IMR-90 (cell line): ENCODE measurements at regions not wholly inside any gene's neighbourhood (a gene's known extent, or its start where the extent isn't known, plus 50 kb on each side); places are given as distances from the start of the nearest gene placed in this dataset.

Experiments
- ATAC-seq: fragments of 200-7000 bp; cut with Tn5 transposase; 2 replicates; pipeline ENCODE4 v1.9.1; 2020; ENCODE audit warnings: low read depth, mild to moderate bottlenecking, moderate library complexity
- BruUV-seq: library from RNA; stranded (reverse); fragments of 400-500 nt; replicated peaks from 2 replicates; lab custom pipeline; 2021; lab: Mats Ljungman, UMichigan
- CTCF ChIA-PET: fragments of 300-600 bp; formaldehyde crosslinking; extraction: SDS; loops from one replicate; lab custom pipeline; 2021; ENCODE audit warnings: antibody characterized with exemption; lab: Yijun Ruan, JAX
- POLR2A ChIA-PET: fragments of 300-600 bp; sonication (Branson Sonifier 250); formaldehyde crosslinking; loops from one replicate; lab custom pipeline; 2022; ENCODE audit warnings: antibody characterized with exemption; ENCODE audit not compliant: unreplicated experiment; lab: Charles Lee
- DNase-seq: peaks from one replicate; pipeline ENCODE4 v3.0.0; 2013
- H2AFZ ChIP-seq: replicated peaks from 2 replicates; pipeline ENCODE3; 2013; ENCODE audit warnings: low read length, mild to moderate bottlenecking; ENCODE audit not compliant: poor library complexity
- H2AK5ac ChIP-seq: 2 replicates; pipeline ENCODE4 v1.6.1; 2013; ENCODE audit warnings: low read depth, low read length, inconsistent platforms
- H2AK9ac ChIP-seq: replicated peaks from 2 replicates; pipeline ENCODE3; 2013; ENCODE audit warnings: mild to moderate bottlenecking, low read depth, low read length, moderate library complexity; ENCODE audit not compliant: poor library complexity
- H2BK120ac ChIP-seq: 2 replicates; pipeline ENCODE4 v1.6.1; 2013; ENCODE audit warnings: low read depth, low read length, inconsistent platforms
- H2BK15ac ChIP-seq: 3 replicates; pipeline ENCODE4 v1.6.1; 2013; ENCODE audit warnings: low read depth, low read length, inconsistent platforms
- H2BK20ac ChIP-seq: 2 replicates; pipeline ENCODE4 v1.6.1; 2013; ENCODE audit warnings: low read depth, mild to moderate bottlenecking, inconsistent platforms, low read length, moderate library complexity
- H2BK5ac ChIP-seq: 2 replicates; pipeline ENCODE4 v1.6.1; 2013; ENCODE audit warnings: mild to moderate bottlenecking, low read depth, low read length, inconsistent platforms; ENCODE audit not compliant: poor library complexity, severe bottlenecking
- H3K14ac ChIP-seq: replicated peaks from 2 replicates; pipeline ENCODE4 v1.6.1; 2013; ENCODE audit warnings: low read depth, low read length, inconsistent platforms
- H3K18ac ChIP-seq: 2 replicates; pipeline ENCODE4 v1.6.1; 2013; ENCODE audit warnings: low read depth, low read length, control low read depth
- H3K23ac ChIP-seq: 2 replicates; pipeline ENCODE4 v1.6.1; 2013; ENCODE audit warnings: low read depth, low read length, inconsistent platforms
- H3K27ac ChIP-seq: 2 replicates; pipeline ENCODE4 v1.5.1; 2013; ENCODE audit warnings: mild to moderate bottlenecking, control low read depth, low read length; ENCODE audit not compliant: insufficient read depth
- H3K27me3 ChIP-seq: 2 replicates; pipeline ENCODE4 v1.6.1; 2013; ENCODE audit warnings: low read length; ENCODE audit not compliant: control insufficient read depth, insufficient read depth
- H3K36me3 ChIP-seq: 2 replicates; pipeline ENCODE4 v1.6.1; 2013; ENCODE audit warnings: low read length, mixed read lengths; ENCODE audit not compliant: control insufficient read depth, insufficient read depth
- H3K4ac ChIP-seq: 2 replicates; pipeline ENCODE4 v1.6.1; 2013; ENCODE audit warnings: low read depth, low read length, inconsistent platforms
- H3K4me1 ChIP-seq: 2 replicates; pipeline ENCODE4 v1.6.1; 2013; ENCODE audit warnings: low read length, mixed read lengths; ENCODE audit not compliant: control insufficient read depth, insufficient read depth
- H3K4me2 ChIP-seq: 2 replicates; pipeline ENCODE4 v1.6.1; 2013; ENCODE audit warnings: low read depth, mild to moderate bottlenecking, control low read depth, low read length, moderate library complexity
- H3K4me3 ChIP-seq: 2 replicates; pipeline ENCODE4 v1.5.1; 2013; ENCODE audit warnings: low read depth, mild to moderate bottlenecking, control low read depth, low read length, moderate library complexity; ENCODE audit not compliant: insufficient read depth
- H3K56ac ChIP-seq: 2 replicates; pipeline ENCODE4 v1.6.1; 2013; ENCODE audit warnings: low read length, inconsistent platforms; ENCODE audit not compliant: insufficient read depth; ENCODE audit errors: extremely low read depth
- H3K79me1 ChIP-seq, 2 experiments: 2 replicates each; pipeline ENCODE4 v1.6.1; 2013; ENCODE audit warnings: low read length in 2 of 2, inconsistent platforms in 1 of 2, low read depth in 1 of 2
- H3K9ac ChIP-seq: 2 replicates; pipeline ENCODE4 v1.6.1; 2013; ENCODE audit warnings: low read depth, low read length, control low read depth
- H3K9me1 ChIP-seq: 2 replicates; pipeline ENCODE4 v1.6.1; 2013; ENCODE audit warnings: low read length, inconsistent platforms; ENCODE audit not compliant: insufficient read depth
- H3K9me3 ChIP-seq: 2 replicates; pipeline ENCODE4 v1.6.1; 2013; ENCODE audit warnings: low read length; ENCODE audit not compliant: control insufficient read depth, insufficient read depth
- H4K20me1 ChIP-seq: 2 replicates; pipeline ENCODE4 v1.6.1; 2013; ENCODE audit warnings: low read length, inconsistent platforms; ENCODE audit not compliant: insufficient read depth
- H4K5ac ChIP-seq: 2 replicates; pipeline ENCODE4 v1.6.1; 2013; ENCODE audit warnings: mild to moderate bottlenecking, low read depth, low read length, control low read depth
- H4K8ac ChIP-seq, 2 experiments: 2 replicates each; pipeline ENCODE4 v1.6.1; 2013; ENCODE audit warnings: low read depth in 2 of 2, low read length in 2 of 2, control low read depth in 1 of 2, inconsistent platforms in 1 of 2
- H4K91ac ChIP-seq: 2 replicates; pipeline ENCODE4 v1.6.1; 2013; ENCODE audit warnings: low read depth, low read length, inconsistent platforms; ENCODE audit not compliant: insufficient read depth
- BHLHE40 ChIP-seq: fragments of 150-350 bp; IDR thresholded peaks from 2 replicates; pipeline ENCODE4 v1.6.1; 2016; ENCODE audit warnings: mild to moderate bottlenecking, low read depth, low read length
- CEBPB ChIP-seq: IDR thresholded peaks from 2 replicates; pipeline ENCODE4 v1.6.1; 2012; ENCODE audit warnings: low read depth, low read length, improper control_type of control experiment
- MAFK ChIP-seq: IDR thresholded peaks from 2 replicates; pipeline ENCODE4 v1.6.1; 2012; ENCODE audit warnings: low read depth, low read length, improper control_type of control experiment
- WGBS, 2 experiments: methylation state at CpG; one replicate each; pipeline versions ENCODE4 v1.1.5 to v1.1.7; 2013; ENCODE audit warnings: missing lambda C conversion rate in 2 of 2; ENCODE audit not compliant: insufficient read length in 1 of 2; ENCODE audit errors: extremely low coverage in 2 of 2; 5-methylcytosine and 5-hydroxymethylcytosine counted together
- dilution Hi-C: fragments of 300-500 bp; cut with HindIII; formaldehyde crosslinking; loops from one replicate; pipeline ENCODE4 v1.14.3; 2018; ENCODE audit warnings: low sequenced_read_pairs; ENCODE audit not compliant: unreplicated experiment
- in situ Hi-C: fragments of 300-500 bp; cut with MboI; formaldehyde crosslinking; loops from 3 replicates; pipeline ENCODE4 v1.14.3; 2019; ENCODE audit warnings: low sequenced_read_pairs, inconsistent platforms, mixed read lengths
- intact Hi-C: fragments of 100-400 bp; cut with micrococcal nuclease; formaldehyde crosslinking; loops from 2 replicates; pipeline ENCODE4 v1.10.0; 2022

DNA sequence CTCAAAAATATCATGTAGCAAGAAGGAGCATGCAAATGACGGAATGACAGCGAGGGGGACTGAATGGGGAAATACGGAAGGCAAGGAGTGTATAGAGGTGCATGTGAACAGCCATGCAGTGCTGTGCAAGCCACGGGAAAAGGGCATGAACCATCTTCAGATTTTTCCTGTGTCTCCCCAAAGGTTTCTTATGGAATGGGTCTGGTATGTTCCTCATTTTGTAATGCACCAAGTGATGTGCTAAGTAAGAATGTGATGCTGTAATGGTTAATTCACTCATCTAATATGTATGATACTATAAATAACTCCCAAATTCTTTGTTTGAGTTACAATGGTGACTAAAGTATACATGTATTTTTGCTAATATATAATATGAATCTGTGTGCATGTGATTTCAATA is 99.0 kb upstream of the DAB2 start:
- peak overlapping the region; percentile 60 for H2BK20ac ChIP-seq
- H4K91ac ChIP-seq = no peak overlapping the region
- H3K36me3 ChIP-seq = no peaks in the 10 kb centered on the region
- in situ Hi-C loops (no loop called here), intact Hi-C loops (loop anchor here (5.0 kb wide), 1 partner anchor 47 kb away; no protein-coding TSS in a partner anchor), dilution Hi-C loops (no loop called here)
- peak overlapping the region; percentile 18; the same call in 1 of the 2 replicates for H3K4me2 ChIP-seq
- H3K9ac ChIP-seq = no peak overlapping the region
- H2BK15ac ChIP-seq = no peak overlapping the region; the same call in 1 of the 3 replicates
- peak overlapping the region; percentile 92 for H2BK5ac ChIP-seq
- no peaks in the 10 kb centered on the region for H3K9me3 ChIP-seq
- H3K9me1 ChIP-seq = peaks cover 4% of the 10 kb centered on the region; the same call in 1 of the 2 replicates
- peak overlapping the region; percentile 67 for H2BK120ac ChIP-seq
- ChIA-PET POLR2A (no interaction called here), CTCF (no interaction called here)
- H3K27me3 ChIP-seq = no peaks in the 10 kb centered on the region
- H4K8ac ChIP-seq = peak overlapping the region in 1 of 2 experiments; percentile 62; a peak in 2 of 4 replicates
- peaks cover 8% of the 10 kb centered on the region for H3K4me1 ChIP-seq
- H4K5ac ChIP-seq = no peak overlapping the region
- ATAC-seq = peak; percentile 50
- TF ChIP-seq BHLHE40 (0 out of 2 replicates have a peak, but pooled peaks have one; percentile 27), MAFK (no peak), CEBPB (peak; percentile 75)
- DNase-seq = peak; percentile 84
- no peak overlapping the region; the same call in 1 of the 2 replicates for H3K27ac ChIP-seq
- H2AK5ac ChIP-seq = peak overlapping the region; percentile 91
- H3K23ac ChIP-seq = peak overlapping the region; percentile 69; the same call in 1 of the 2 replicates
- WGBS, 2 experiments = no CpG with 5 or more reads among the region's 4 CpGs
- H4K20me1 ChIP-seq = no peaks in the 10 kb centered on the region
- peaks cover 0 to 2% of the 10 kb centered on the region in 2 experiments; a peak in 1 of 4 replicates for H3K79me1 ChIP-seq
- H3K4me3 ChIP-seq = no peak overlapping the region
- 0 out of 2 replicates have a peak overlapping the region, but pooled peaks have one; percentile 20 for H3K14ac ChIP-seq
- no TSS peak for BruUV-seq
- H3K4ac ChIP-seq = peak overlapping the region; percentile 35; the same call in 1 of the 2 replicates
- peak overlapping the region; percentile 78; the same call in 1 of the 2 replicates for H3K18ac ChIP-seq
- no peak overlapping the region for H2AK9ac ChIP-seq
- H3K56ac ChIP-seq = no peak overlapping the region
- peak overlapping the region; percentile 67 for H2AFZ ChIP-seq
